Adrenal gland (tissue), 9 donors: ENCODE measurements at regions not wholly inside any gene's neighbourhood (a gene's known extent, or its start where the extent isn't known, plus 50 kb on each side); places are given as distances from the start of the nearest gene placed in this dataset.
"Not testable (repeated sequence)": the region's sequence is repeated elsewhere in the genome, so short reads cannot be mapped to it uniquely, and the experiment has no call there.

ENCODE experiments used
- DNase-seq, 7 donors: peaks; one replicate each; pipeline ENCODE4 v3.0.0-alpha.2; 2019 to 2020
- H3K27ac ChIP-seq, 5 donors: fragments of 200-600 bp; sonication (generic) in 4 of 5; 1 replicate in 3 of 5; 2 replicates in 2 of 5; pipeline versions ENCODE4 v1.5.1 to v1.8.0; 2016 to 2020; ENCODE audit warnings: mild to moderate bottlenecking in 1 of 5
- H3K27me3 ChIP-seq: fragments of 200-600 bp; 2 replicates; pipeline ENCODE4 v1.8.0; 2021
- H3K36me3 ChIP-seq, 2 donors: fragments of 200-600 bp; replicated peaks in 1 of 2; 1 replicate in 1 of 2; 2 replicates in 1 of 2; pipeline versions ENCODE4 v1.5.1 to v1.8.0; 2018 to 2022
- H3K4me1 ChIP-seq, 2 donors: fragments of 200-600 bp; replicated peaks in 1 of 2; 1 replicate in 1 of 2; 2 replicates in 1 of 2; pipeline versions ENCODE4 v1.5.1 to v1.8.0; 2018 to 2021
- H3K4me3 ChIP-seq, 4 donors: fragments of 200-600 bp; sonication (generic) in 3 of 4; one replicate each; pipeline ENCODE4 v1.5.1; 2016 to 2018
- H3K9me3 ChIP-seq, 3 donors: fragments of 200-600 bp; sonication (generic) in 1 of 3; replicated peaks in 1 of 3; 1 replicate in 2 of 3; 2 replicates in 1 of 3; pipeline versions ENCODE4 v1.5.1 to v1.8.0; 2016 to 2021
- CTCF ChIP-seq, 6 experiments: fragments of 450-650 bp in 4 of 6; fragments of 200-600 bp in 2 of 6; sonication (generic) in 1 of 6; IDR thresholded peaks; 1 replicate in 5 of 6; 2 replicates in 1 of 6; pipeline versions ENCODE4 v1.5.1 to v1.8.0; 2016 to 2021; ENCODE audit warnings: antibody characterized with exemption in 6 of 6, mild to moderate bottlenecking in 2 of 6, moderate library complexity in 1 of 6
- POLR2A ChIP-seq, 2 donors: fragments of 450-650 bp; IDR thresholded peaks; one replicate each; pipeline ENCODE4 v1.6.1; 2017; ENCODE audit warnings: antibody characterized with exemption in 2 of 2, mild to moderate bottlenecking in 2 of 2, moderate library complexity in 1 of 2
- WGBS, 4 donors: extraction: QIAGEN DNeasy Blood & Tissue Kit in 2 of 4; methylation state at CpG; one replicate each; pipeline versions ENCODE4 v1.1.5 to v1.1.7; 2013 to 2017; 5-methylcytosine and 5-hydroxymethylcytosine counted together
- intact Hi-C, 2 donors: fragments of 100-400 bp; cut with DNase I; formaldehyde crosslinking; loops; one replicate each; pipeline versions ENCODE4 v1.14.1 to v1.15.0; 2022 to 2023
- donor health status: healthy with polysubstance abuse.
- donor health status: Bipolar disorder and iron deficiency.
- donor health status: DM: yes; HTN: yes; CAD: no.
- donor health status: DM: no; HTN: no; CAD: no.
- donor health status: DM: no; HTN: no; CAD: no.

- intact Hi-C loops = no loop called here
- 53 to 63% (median 58%) methylated on average over 2 of the region's 2 CpGs for WGBS, 4 donors
- DNase-seq = no peak
- TF ChIP-seq CTCF (IDR thresholded peaks at IDR 0.05) = no peak
- no peak for TF ChIP-seq POLR2A (IDR thresholded peaks at IDR 0.05)
- H3K4me3 ChIP-seq = no peak overlapping the region
- H3K27me3 ChIP-seq = no peaks in the 10 kb centered on the region
- H3K27ac ChIP-seq = no peak overlapping the region
- no peaks in the 10 kb centered on the region for H3K4me1 ChIP-seq
- no peaks in the 10 kb centered on the region for H3K9me3 ChIP-seq
- H3K36me3 ChIP-seq = no peaks in the 10 kb centered on the region
Observed at GRCh38 chr14:43258396-43258795, 1248.7 kb downstream of the FSCB start.

GRCh38 chr14:43256996-43257395 lies 1250.1 kb downstream of the FSCB start:
- intact Hi-C loops, H3K4me3 ChIP-seq, H3K4me1 ChIP-seq, DNase-seq, H3K36me3 ChIP-seq, H3K9me3 ChIP-seq, H3K27me3 ChIP-seq, H3K27ac ChIP-seq: not testable (repeated sequence)
- 74 to 92% (median 84%) methylated on average over 5 of the region's 5 CpGs for WGBS, 4 donors

- TF ChIP-seq CTCF (IDR thresholded peaks at IDR 0.05) = no peak
- no peak for TF ChIP-seq POLR2A (IDR thresholded peaks at IDR 0.05)
- no peaks in the 10 kb centered on the region for H3K9me3 ChIP-seq
- WGBS, 4 donors = 80 to 85% (median 82%) methylated on average over 6 of the region's 6 CpGs
- H3K27ac ChIP-seq = no peak overlapping the region
- H3K36me3 ChIP-seq = no peaks in the 10 kb centered on the region
- intact Hi-C loops = no loop called here
- no peak for DNase-seq
- H3K4me1 ChIP-seq = no peaks in the 10 kb centered on the region
- no peak overlapping the region for H3K4me3 ChIP-seq
- no peaks in the 10 kb centered on the region for H3K27me3 ChIP-seq
Observed at GRCh38 chr14:43252866-43253265, 1254.2 kb downstream of the FSCB start.

- Histone ChIP-seq H3K9me3 (no peaks in the 10 kb centered on the region), H3K4me1 (no peaks in the 10 kb centered on the region), H3K36me3 (no peaks in the 10 kb centered on the region), H3K27me3 (no peaks in the 10 kb centered on the region), H3K27ac (no peak overlapping the region), H3K4me3 (no peak overlapping the region)
- DNase-seq = no peak
- intact Hi-C loops = no loop called here
- 39 to 58% (median 47%) methylated on average over 3 of the region's 3 CpGs for WGBS, 4 donors
- TF ChIP-seq POLR2A (IDR thresholded peaks at IDR 0.05) (no peak), CTCF (IDR thresholded peaks at IDR 0.05) (no peak)
Observed at GRCh38 chr14:43249591-43249990, 1257.5 kb downstream of the FSCB start.

GRCh38 chr14:43249116-43249515 lies 1258.0 kb downstream of the FSCB start:
- H3K36me3 ChIP-seq = no peaks in the 10 kb centered on the region
- no peaks in the 10 kb centered on the region for H3K9me3 ChIP-seq
- TF ChIP-seq CTCF (IDR thresholded peaks at IDR 0.05) (no peak), POLR2A (IDR thresholded peaks at IDR 0.05) (no peak)
- H3K27me3 ChIP-seq = no peaks in the 10 kb centered on the region
- no peak overlapping the region for H3K27ac ChIP-seq
- H3K4me3 ChIP-seq = no peak overlapping the region
- DNase-seq = no peak
- no peaks in the 10 kb centered on the region for H3K4me1 ChIP-seq
- intact Hi-C loops = no loop called here
